HK-2 (cell line): ENCODE measurements at regions not wholly inside any gene's neighbourhood (a gene's known extent, or its start where the extent isn't known, plus 50 kb on each side); places are given as distances from the start of the nearest gene placed in this dataset.

Source experiments
- DNase-seq: peaks from one replicate; pipeline ENCODE4 v3.0.0-alpha.2; 2018; ENCODE audit not compliant: unreplicated experiment

- no peak for DNase-seq
These were observed 83.1 kb upstream of the FNDC3B start for GRCh38 chr3:171956181-171956683.

- no peak for DNase-seq
These were observed 82.7 kb upstream of the FNDC3B start for GRCh38 chr3:171956705-171957104.

GRCh38 chr3:171959532-171960089, 79.8 kb upstream of the FNDC3B start:
- DNase-seq: no peak

GRCh38 chr3:171960159-171960558, 79.2 kb upstream of the FNDC3B start:
- no peak for DNase-seq

- no peak for DNase-seq
These were observed 77.1 kb upstream of the FNDC3B start for GRCh38 chr3:171962137-171962720.

- no peak for DNase-seq
These were observed 75.8 kb upstream of the FNDC3B start for GRCh38 chr3:171963546-171963945.

GRCh38 chr3:171965067-171965712, 74.2 kb upstream of the FNDC3B start:
- DNase-seq: no peak

- no peak for DNase-seq
These were observed 72.7 kb upstream of the FNDC3B start for GRCh38 chr3:171966533-171967136.

- DNase-seq: peak; percentile 18
These were observed 72.1 kb upstream of the FNDC3B start for GRCh38 chr3:171967137-171967783.

- no peak for DNase-seq
These were observed 71.3 kb upstream of the FNDC3B start for GRCh38 chr3:171967932-171968678.

GRCh38 chr3:171970301-171970788, 69.0 kb upstream of the FNDC3B start:
- no peak for DNase-seq

- DNase-seq: no peak
These were observed 67.4 kb upstream of the FNDC3B start for GRCh38 chr3:171971919-171972514.

GRCh38 chr3:171972871-171973348, 66.5 kb upstream of the FNDC3B start:
- no peak for DNase-seq

GRCh38 chr3:171974986-171975837, 64.2 kb upstream of the FNDC3B start:
- DNase-seq: no peak

- no peak for DNase-seq
These were observed 62.9 kb upstream of the FNDC3B start for GRCh38 chr3:171976526-171976925.

- no peak for DNase-seq
These were observed 61.9 kb upstream of the FNDC3B start for GRCh38 chr3:171977441-171977840.

- no peak for DNase-seq
These were observed 61.5 kb upstream of the FNDC3B start for GRCh38 chr3:171977860-171978259.

GRCh38 chr3:171978390-171978789, 61.0 kb upstream of the FNDC3B start:
- DNase-seq: no peak

GRCh38 chr3:171979081-171979480, 60.3 kb upstream of the FNDC3B start:
- DNase-seq: no peak
